ENCODE measurements at regions not wholly inside any gene's neighbourhood (a gene's known extent, or its start where the extent isn't known, plus 50 kb on each side); places are given as distances from the start of the nearest gene placed in this dataset.
"Not testable (repeated sequence)": the region's sequence is repeated elsewhere in the genome, so short reads cannot be mapped to it uniquely, and the experiment has no call there.

DNA sequence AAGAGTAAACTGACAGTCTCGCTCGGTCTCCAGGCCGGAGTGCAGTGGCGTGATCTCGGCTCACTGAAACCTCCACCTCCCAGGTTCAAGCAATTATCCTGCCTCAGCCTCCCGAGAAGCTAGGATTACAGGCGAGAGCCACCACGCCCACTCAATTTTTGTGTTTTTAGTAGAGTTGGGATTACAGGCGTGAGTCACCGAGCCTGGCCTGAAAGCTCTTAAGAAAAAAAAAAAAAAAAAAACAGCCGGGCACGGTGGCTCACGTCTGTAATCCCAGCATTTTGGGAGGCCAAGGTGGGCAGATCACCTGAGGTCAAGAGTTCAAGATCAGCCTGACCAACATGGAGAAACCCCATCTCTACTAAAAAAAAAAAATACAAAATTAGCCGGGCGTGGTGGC lies 55.3 kb upstream of the THOC2 start:
- not testable (repeated sequence) for H3K4me1 Mint-ChIP-seq (ENCODE audit: low read depth in 2 of 2); H3K9me3 Mint-ChIP-seq; ATAC-seq (replicated peaks); H3K27me3 Mint-ChIP-seq; DNase-seq; H3K27ac Mint-ChIP-seq; H3K36me3 Mint-ChIP-seq (ENCODE audit: insufficient read depth); H3K4me3 Mint-ChIP-seq

DNA sequence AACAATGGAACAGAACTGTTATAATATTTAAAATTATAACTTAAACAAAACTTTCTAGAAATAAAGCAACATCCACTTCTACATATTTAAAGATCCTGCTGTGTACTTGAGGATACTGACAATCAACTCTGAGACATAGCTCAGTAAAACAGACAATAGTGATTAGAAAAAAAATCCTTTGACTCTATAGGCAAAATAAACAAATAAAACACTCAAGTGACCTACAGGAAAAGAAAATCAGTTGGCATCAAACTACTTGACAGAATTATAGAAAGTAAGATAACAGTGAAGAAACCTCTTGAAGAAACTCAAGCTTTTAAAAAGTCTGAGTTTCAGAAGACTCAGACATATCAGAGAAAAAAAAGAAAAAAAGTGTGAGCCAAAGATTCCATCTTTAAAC lies 55.9 kb upstream of the THOC2 start:
- DNase-seq = no peak
- Mint-ChIP-seq H3K4me3 (no peak overlapping the region), H3K27ac (no peak overlapping the region), H3K9me3 (no peaks in the 10 kb centered on the region), H3K27me3 (no peaks in the 10 kb centered on the region), H3K4me1 (ENCODE audit: low read depth in 2 of 2) (peaks cover 0 to 3% of the 10 kb centered on the region in 2 donors), H3K36me3 (ENCODE audit: insufficient read depth) (no peaks in the 10 kb centered on the region)
- ATAC-seq (replicated peaks) = no peak

DNA sequence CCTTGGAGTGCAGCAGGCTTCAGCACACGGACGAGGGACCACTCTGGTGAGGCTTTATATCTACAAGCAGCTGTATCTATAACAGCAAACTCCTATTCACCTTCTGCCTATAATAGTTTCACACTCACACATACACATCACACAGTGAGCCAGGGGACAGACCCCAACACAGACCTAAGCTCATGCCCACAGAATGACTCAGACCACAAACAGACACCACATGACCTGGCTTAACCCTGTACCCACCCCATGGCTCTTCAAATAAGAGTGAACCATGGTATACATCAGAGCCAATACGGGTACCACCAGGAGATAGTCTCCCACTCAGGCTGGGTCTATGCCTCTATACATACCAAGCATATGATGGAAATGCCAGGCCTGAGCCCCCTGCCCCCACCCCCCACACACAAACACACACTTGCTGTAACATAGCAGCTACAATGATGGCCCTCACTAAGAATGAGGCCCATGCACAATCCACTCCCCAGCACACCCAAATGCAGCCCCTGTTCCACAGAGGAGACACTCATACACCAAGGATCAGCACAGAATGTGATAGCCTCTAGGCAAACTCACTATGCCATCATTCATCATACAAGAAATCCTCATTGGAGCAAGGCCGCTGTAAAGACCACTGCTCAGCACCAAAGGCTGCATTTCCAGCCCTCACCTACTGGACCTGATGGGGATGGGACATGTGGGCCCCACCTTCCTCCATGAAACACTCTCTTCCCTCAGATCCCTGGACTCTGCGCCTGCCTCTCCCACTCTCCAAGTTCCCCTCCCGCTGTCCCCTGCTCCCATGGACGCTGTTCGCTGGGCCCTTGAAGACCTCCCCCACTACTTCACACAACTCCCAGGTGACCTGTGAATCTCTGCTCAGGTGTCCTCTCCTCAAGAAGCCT lies 62.1 kb upstream of the XIAP start:
- DNase-seq (no peak), ATAC-seq (replicated peaks) (no peak)
- Mint-ChIP-seq H3K27me3 (no peaks in the 10 kb centered on the region), H3K4me1 (ENCODE audit: low read depth in 2 of 2) (no peaks in the 10 kb centered on the region), H3K27ac (no peak overlapping the region), H3K4me3 (no peak overlapping the region), H3K36me3 (ENCODE audit: insufficient read depth) (no peaks in the 10 kb centered on the region), H3K9me3 (no peaks in the 10 kb centered on the region)

DNA sequence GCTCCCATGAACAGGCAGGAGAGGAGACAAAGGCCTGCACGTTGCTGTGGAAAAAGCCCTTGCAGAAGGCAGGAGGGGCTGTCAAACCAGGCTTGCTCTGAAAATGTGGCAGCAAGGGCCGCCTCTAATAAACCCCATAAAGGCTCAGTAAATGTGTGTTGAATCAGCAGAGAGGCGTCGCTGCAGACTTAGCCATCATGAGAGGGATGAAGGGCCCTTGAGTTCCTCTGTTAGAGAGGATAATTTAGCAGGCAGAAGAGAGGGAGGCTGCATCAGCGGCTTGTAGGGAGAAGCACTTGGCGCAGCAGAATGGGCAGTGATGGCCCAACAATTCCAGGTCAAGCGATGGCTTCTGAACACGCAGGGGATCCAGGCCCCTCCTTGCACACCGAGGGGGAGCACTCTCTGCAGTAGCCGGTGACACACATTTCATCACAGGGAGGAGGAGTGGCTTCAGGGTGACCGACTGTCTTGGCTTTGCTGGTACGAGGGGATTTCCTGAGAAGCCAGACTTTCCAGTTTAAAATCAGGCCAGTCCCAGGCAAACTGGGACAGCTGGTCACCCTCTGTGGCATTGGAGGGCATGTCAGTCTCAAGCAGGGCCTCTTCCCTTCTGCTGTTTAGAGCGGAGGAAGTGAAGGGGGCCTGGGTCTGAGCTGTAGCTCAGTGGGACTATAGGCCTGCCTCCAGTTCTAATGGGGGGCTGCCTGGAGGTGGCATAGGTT lies 61.0 kb upstream of the XIAP start:
- not testable (repeated sequence) for ATAC-seq (replicated peaks); DNase-seq

DNA sequence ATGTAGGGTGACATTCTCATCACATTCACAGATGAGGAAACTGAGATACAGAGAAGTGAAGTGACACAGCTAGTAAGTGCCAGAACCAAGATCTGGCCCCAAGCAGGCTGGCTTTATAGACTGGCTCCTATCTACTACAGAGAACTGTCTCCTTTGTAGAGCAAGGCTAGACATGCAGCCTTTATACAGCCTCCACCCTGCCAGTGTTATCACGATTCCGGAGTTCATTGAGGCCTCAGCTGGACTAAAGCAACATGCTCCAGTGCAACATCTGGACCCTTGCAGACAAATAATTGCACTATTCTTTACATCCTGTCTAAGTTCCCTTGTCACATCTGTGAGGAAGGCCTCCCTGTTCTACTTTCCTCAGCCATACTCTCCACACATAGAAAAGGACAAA lies 58.0 kb upstream of the XIAP start:
- ATAC-seq (replicated peaks) (no peak), DNase-seq (no peak)
- Mint-ChIP-seq H3K4me3 (no peak overlapping the region), H3K4me1 (ENCODE audit: low read depth in 2 of 2) (peaks cover 3 to 4% of the 10 kb centered on the region in 2 donors), H3K36me3 (ENCODE audit: insufficient read depth) (no peaks in the 10 kb centered on the region), H3K27ac (no peak overlapping the region), H3K27me3 (no peaks in the 10 kb centered on the region), H3K9me3 (no peaks in the 10 kb centered on the region)

More for the DNA sequence above, 61.0 kb upstream of the XIAP start:
- not testable (repeated sequence) for H3K4me3 Mint-ChIP-seq; H3K27me3 Mint-ChIP-seq; H3K4me1 Mint-ChIP-seq (ENCODE audit: low read depth in 2 of 2); H3K36me3 Mint-ChIP-seq (ENCODE audit: insufficient read depth); H3K9me3 Mint-ChIP-seq; H3K27ac Mint-ChIP-seq

DNA sequence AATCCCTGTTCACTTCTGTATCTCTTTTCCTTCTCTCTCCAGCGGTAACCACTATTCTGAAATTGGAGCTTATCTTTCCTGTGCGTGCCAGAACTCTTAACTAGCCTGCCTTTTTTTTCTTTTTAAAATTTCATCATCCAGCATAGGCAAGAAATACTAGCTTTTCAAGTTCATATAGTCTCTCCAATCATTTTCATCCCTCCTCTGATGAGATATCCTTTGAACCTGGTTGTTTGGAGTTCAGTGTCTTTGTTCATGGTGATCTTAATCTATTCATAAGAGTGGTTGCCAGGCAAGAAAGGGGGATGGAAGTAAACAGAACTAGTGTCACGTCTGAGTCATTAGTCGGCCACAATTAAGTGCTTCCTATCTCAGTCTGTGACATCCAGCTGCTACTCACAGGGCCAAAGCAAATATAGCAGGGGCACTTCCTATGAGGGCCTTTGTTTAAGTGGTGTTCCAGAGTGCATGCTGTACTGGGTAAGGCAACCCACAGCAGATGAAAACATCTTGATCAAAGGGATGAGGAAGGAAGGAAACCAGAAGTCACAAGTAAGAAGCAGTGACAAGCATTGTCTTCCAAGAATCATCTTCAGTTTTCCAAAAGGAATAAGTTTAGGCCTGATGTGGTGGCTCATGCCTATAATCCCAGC lies 56.4 kb upstream of the XIAP start:
- H3K36me3 Mint-ChIP-seq (ENCODE audit: insufficient read depth) = no peaks in the 10 kb centered on the region
- ATAC-seq (replicated peaks) (peak; percentile 67), DNase-seq (no peak)
- no peaks in the 10 kb centered on the region for H3K9me3 Mint-ChIP-seq
- no peak overlapping the region for H3K4me3 Mint-ChIP-seq
- H3K27me3 Mint-ChIP-seq = no peaks in the 10 kb centered on the region
- peak overlapping the region in 1 of 2 donors; percentile 9 for H3K27ac Mint-ChIP-seq
- H3K4me1 Mint-ChIP-seq (ENCODE audit: low read depth in 2 of 2) = peaks cover 3 to 4% of the 10 kb centered on the region in 2 donors

DNA sequence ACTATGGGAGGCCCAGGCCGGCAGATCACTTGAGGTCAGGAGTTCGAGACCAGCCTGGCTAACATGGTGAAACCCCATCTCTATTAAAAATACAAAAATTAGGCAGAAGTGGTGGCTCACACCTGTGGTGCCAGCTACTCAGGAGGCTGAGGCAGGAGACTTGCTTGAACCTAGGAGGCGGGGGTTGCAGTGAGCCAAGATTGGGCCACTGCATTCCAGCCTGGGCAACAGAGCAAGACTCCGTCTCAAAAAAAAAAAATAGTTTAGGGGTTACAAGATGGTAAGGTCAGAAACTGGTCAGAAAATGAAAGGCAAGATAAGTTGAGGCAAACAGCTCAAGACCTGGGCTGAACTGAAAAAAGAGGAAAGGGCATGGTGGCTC lies 55.9 kb upstream of the XIAP start:
- not testable (repeated sequence) for H3K9me3 Mint-ChIP-seq; H3K36me3 Mint-ChIP-seq (ENCODE audit: insufficient read depth); DNase-seq; H3K27me3 Mint-ChIP-seq; H3K4me3 Mint-ChIP-seq; H3K4me1 Mint-ChIP-seq (ENCODE audit: low read depth in 2 of 2); ATAC-seq (replicated peaks); H3K27ac Mint-ChIP-seq

DNA sequence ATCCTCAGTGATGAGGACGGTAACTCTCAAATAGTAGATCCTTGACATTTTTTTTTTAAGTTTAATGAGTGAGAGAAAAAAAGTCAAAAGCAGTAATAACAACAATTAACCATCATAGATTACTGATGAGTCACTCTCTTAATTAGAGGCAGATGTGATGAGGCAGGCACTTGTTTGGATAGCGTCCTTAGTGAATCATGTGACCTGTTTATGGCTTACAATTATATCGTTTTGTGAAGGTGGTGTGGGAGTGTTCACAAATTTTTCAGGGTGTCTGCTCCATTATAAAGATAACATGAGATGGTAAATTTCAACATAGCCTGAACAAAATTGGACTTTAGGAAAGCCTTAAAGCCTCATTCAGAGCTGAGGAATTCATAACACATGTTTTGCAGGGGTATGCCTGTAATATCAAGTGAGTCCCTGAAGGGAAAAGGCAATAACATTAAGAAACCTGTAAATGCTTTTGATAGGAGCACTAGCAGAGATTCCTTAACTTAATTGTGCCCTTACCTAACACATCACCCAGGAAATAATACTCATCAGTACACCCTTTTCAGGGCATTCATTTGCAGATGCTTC lies 51.9 kb upstream of the XIAP start:
- no peak for ATAC-seq (replicated peaks)
- no peak overlapping the region for H3K27ac Mint-ChIP-seq

DNA sequence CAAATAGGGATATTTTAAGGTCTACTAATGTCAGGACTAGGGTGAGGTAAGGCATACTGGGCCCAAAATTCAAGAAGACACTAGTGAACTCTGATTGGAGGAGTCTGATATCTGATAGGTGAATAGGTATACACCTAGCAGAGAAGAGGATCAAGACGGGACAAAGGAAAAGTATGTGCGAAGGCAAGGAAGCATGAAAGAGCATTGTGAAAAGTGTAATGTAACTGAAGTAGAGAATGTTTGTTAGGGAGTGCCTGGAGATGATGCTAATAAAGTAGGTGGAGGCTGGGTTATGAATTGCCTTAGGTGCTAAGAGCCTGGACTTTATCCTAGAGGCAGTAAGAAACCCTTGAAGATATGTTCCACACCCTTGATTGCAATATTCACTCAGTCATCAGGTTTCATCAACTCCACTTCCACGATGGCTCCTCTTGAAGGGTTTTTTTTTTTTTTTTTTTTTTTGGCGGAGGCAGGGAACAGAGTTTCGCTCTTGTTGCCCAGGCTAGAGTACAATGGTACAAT lies 49.9 kb upstream of the XIAP start:
- no peaks in the 10 kb centered on the region for H3K4me1 Mint-ChIP-seq (ENCODE audit: low read depth in 2 of 2)

More for the DNA sequence above, 51.9 kb upstream of the XIAP start:
- H3K36me3 Mint-ChIP-seq (ENCODE audit: insufficient read depth) = no peaks in the 10 kb centered on the region
- H3K4me3 Mint-ChIP-seq = no peak overlapping the region
- peaks cover 0 to 8% of the 10 kb centered on the region in 2 donors for H3K27me3 Mint-ChIP-seq
- H3K9me3 Mint-ChIP-seq = no peaks in the 10 kb centered on the region
- H3K4me1 Mint-ChIP-seq (ENCODE audit: low read depth in 2 of 2) = peaks cover 3 to 4% of the 10 kb centered on the region in 2 donors
- no peak for DNase-seq

More for the DNA sequence above, 49.9 kb upstream of the XIAP start:
- no peak overlapping the region for H3K27ac Mint-ChIP-seq
- no peaks in the 10 kb centered on the region for H3K9me3 Mint-ChIP-seq
- H3K27me3 Mint-ChIP-seq = peaks cover 0 to 8% of the 10 kb centered on the region in 2 donors
- DNase-seq = no peak
- no peaks in the 10 kb centered on the region for H3K36me3 Mint-ChIP-seq (ENCODE audit: insufficient read depth)
- H3K4me3 Mint-ChIP-seq = no peak overlapping the region
- no peak for ATAC-seq (replicated peaks)
